22Rv1 (cell line): ENCODE measurements at regions not wholly inside any gene's neighbourhood (a gene's known extent, or its start where the extent isn't known, plus 50 kb on each side); places are given as distances from the start of the nearest gene placed in this dataset.

Experiments
- CTCF ChIP-seq: fragments of 450-650 bp; IDR thresholded peaks from 2 replicates; pipeline ENCODE4 v1.5.1; 2017; ENCODE audit warnings: mild to moderate bottlenecking
- ZFX ChIP-seq: fragments of 450-650 bp; IDR thresholded peaks from 2 replicates; pipeline ENCODE4 v1.6.1; 2017; ENCODE audit warnings: antibody characterized with exemption, borderline replicate concordance

DNA sequence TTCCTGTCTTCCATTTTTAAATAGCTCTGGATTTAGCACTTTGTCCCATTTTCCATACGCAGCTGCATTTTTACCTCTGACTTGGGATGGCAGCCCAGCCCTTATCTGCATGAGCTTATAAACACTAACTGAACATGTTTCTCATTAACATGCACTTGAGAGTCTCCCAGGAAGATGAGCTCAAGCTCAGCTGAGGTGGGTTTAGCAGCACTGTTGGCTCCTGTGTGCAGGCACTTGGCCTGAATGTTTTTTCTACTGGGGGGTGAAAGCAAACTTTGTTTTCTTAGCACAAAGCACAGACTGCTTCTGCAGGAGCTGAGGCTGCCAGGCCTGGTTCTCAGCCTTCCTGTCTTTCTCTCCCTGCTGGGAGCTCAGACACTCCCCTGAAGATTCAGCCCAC, 1093.6 kb upstream of the AUTS2 start:
- no peak for TF ChIP-seq CTCF
- TF ChIP-seq ZFX = no peak
